HEK293 (cell line): ENCODE measurements at regions not wholly inside any gene's neighbourhood (a gene's known extent, or its start where the extent isn't known, plus 50 kb on each side); places are given as distances from the start of the nearest gene placed in this dataset.

Source experiments
- CTCF ChIP-seq: fragments of 450-650 bp; formaldehyde crosslinking; IDR thresholded peaks from 2 replicates; pipeline ENCODE4 v1.5.1; 2016; ENCODE audit warnings: missing biosample characterization, missing genetic modification characterization
- KLF10 ChIP-seq: fragments of 450-650 bp; IDR thresholded peaks from 2 replicates; pipeline ENCODE4 v1.5.1; 2018; ENCODE audit warnings: missing biosample characterization, mild to moderate bottlenecking, missing genetic modification characterization
- ZNF18 ChIP-seq: fragments of 450-650 bp; formaldehyde crosslinking; IDR thresholded peaks from 2 replicates; pipeline ENCODE4 v1.5.1; 2016; ENCODE audit warnings: missing biosample characterization, missing genetic modification characterization
- ZNF398 ChIP-seq: fragments of 450-650 bp; formaldehyde crosslinking; IDR thresholded peaks from 2 replicates; pipeline ENCODE4 v1.5.1; 2017; ENCODE audit warnings: missing biosample characterization, missing genetic modification characterization
- ZNF529 ChIP-seq: fragments of 450-650 bp; formaldehyde crosslinking; IDR thresholded peaks from 2 replicates; pipeline ENCODE4 v1.5.1; 2017; ENCODE audit warnings: missing genetic modification characterization, missing biosample characterization; ENCODE audit not compliant: insufficient replicate concordance
- ZNF621 ChIP-seq: fragments of 450-650 bp; formaldehyde crosslinking; IDR thresholded peaks from 2 replicates; pipeline ENCODE4 v1.5.1; 2017; ENCODE audit warnings: missing biosample characterization, missing genetic modification characterization

- TF ChIP-seq CTCF (tag by site-specific recombination) (no peak), KLF10 (no peak), ZNF18 (tag by site-specific recombination) (no peak), ZNF621 (tag by site-specific recombination) (no peak), ZNF398 (tag by site-specific recombination) (no peak), ZNF529 (tag by site-specific recombination) (no peak)
Measured at GRCh38 chr2:59824314-59824713, 729.1 kb downstream of the BCL11A start.
